H1 (cell line): ENCODE measurements at regions not wholly inside any gene's neighbourhood (a gene's known extent, or its start where the extent isn't known, plus 50 kb on each side); places are given as distances from the start of the nearest gene placed in this dataset.

Source experiments
- CHD1 ChIP-seq: IDR thresholded peaks from 2 replicates; pipeline ENCODE4 v1.6.1; 2012; ENCODE audit warnings: low read depth, low read length, improper control_type of control experiment
- CTBP2 ChIP-seq: IDR thresholded peaks from 2 replicates; pipeline ENCODE4 v1.7.0; 2011; ENCODE audit warnings: borderline replicate concordance, mild to moderate bottlenecking, moderate library complexity, mixed read lengths, low read length; ENCODE audit not compliant: insufficient read depth, insufficient read length
- EZH2 ChIP-seq: fragments of 200-600 bp; sonication (generic); IDR thresholded peaks from 2 replicates; pipeline ENCODE4 v1.7.1; 2012; ENCODE audit warnings: low read depth, mild to moderate bottlenecking, moderate library complexity, low read length, inconsistent platforms; ENCODE audit not compliant: severe bottlenecking
- POU5F1 ChIP-seq: IDR thresholded peaks from 2 replicates; pipeline ENCODE4 v1.6.1; 2011; ENCODE audit warnings: low read depth, mild to moderate bottlenecking, low read length, moderate library complexity
- RFX5 ChIP-seq: IDR thresholded peaks from 2 replicates; pipeline ENCODE4 v1.6.1; 2011; ENCODE audit warnings: low read depth, low read length, improper control_type of control experiment, borderline replicate concordance
- SIN3A ChIP-seq, 2 experiments: IDR thresholded peaks in 1 of 2; conservative IDR thresholded peaks in 1 of 2; 2 replicates each; pipeline ENCODE4 v1.6.1; 2011 to 2012; ENCODE audit warnings: low read length in 2 of 2, improper control_type of control experiment in 1 of 2, low read depth in 1 of 2, mild to moderate bottlenecking in 1 of 2
- SIRT6 ChIP-seq: IDR thresholded peaks from one replicate; pipeline ENCODE4 v1.7.1; 2012; ENCODE audit warnings: low read length, inconsistent platforms
- SP2 ChIP-seq: IDR thresholded peaks from 2 replicates; pipeline ENCODE4 v1.6.1; 2012; ENCODE audit warnings: mild to moderate bottlenecking, low read length, inconsistent platforms
- ZNF274 ChIP-seq: IDR thresholded peaks from 2 replicates; pipeline ENCODE4 v1.7.0; 2012; ENCODE audit warnings: low read length, borderline replicate concordance; ENCODE audit errors: extremely low read depth

DNA sequence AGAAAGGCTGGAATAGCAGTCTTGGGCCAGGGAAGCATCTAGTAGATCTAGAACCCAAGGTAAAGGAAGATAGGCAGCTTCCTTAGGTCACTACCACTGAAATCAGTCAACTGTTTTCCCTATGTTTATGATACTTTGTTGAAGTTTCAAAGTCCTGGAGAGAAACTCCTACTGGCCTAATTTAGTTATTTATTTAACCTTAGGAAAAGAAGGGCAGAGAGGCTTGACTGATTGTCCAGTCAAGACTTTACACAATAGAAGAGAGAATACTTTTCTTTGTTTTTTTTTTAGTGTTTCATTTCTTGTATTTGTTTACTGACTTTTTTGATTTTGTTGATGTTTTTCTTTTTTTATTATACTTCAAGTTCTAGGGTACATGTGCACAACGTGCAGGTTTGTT is 138.9 kb upstream of the PHYHIPL start (continued):
- TF ChIP-seq EZH2, result no peak
- no peak for TF ChIP-seq SIRT6
- TF ChIP-seq RFX5, result no peak
- no peak for TF ChIP-seq CHD1
- TF ChIP-seq CTBP2, result no peak
- TF ChIP-seq SIN3A (conservative IDR thresholded peaks at IDR 0.05 in 1 of 2, IDR thresholded peaks at IDR 0.05 in 1 of 2; ENCODE audit: low read depth in 1 of 2, low read length in 2 of 2), result no peak
- no peak for TF ChIP-seq POU5F1
- no peak for TF ChIP-seq ZNF274
- TF ChIP-seq SP2, result no peak
